Caco-2 (cell line): ENCODE measurements at regions not wholly inside any gene's neighbourhood (a gene's known extent, or its start where the extent isn't known, plus 50 kb on each side); places are given as distances from the start of the nearest gene placed in this dataset.

ENCODE experiments used
- BruUV-seq: library from RNA; stranded (reverse); fragments of 400-500 nt; replicated peaks from 2 replicates; lab custom pipeline; 2021; lab: Mats Ljungman, UMichigan
- CTCF ChIA-PET: fragments of 300-600 bp; sonication (Branson Sonifier 250); formaldehyde crosslinking; loops from one replicate; lab custom pipeline; 2022; ENCODE audit warnings: antibody characterized with exemption; lab: Charles Lee
- POLR2A ChIA-PET: fragments of 300-600 bp; sonication (Branson Sonifier 250); formaldehyde crosslinking; loops from one replicate; lab custom pipeline; 2022; ENCODE audit warnings: antibody characterized with exemption; lab: Charles Lee
- DNase-seq, 2 experiments: peaks; one replicate each; pipeline versions ENCODE4 v3.0.0 to v3.0.0-alpha.2; 2020 to 2022
- H3K27me3 ChIP-seq: replicated peaks from 2 replicates; pipeline ENCODE4 v1.6.0; 2011; ENCODE audit warnings: low read length; ENCODE audit not compliant: control insufficient read depth, insufficient read depth
- H3K36me3 ChIP-seq: 2 replicates; pipeline ENCODE4 v1.5.1; 2011; ENCODE audit warnings: low read length; ENCODE audit not compliant: control insufficient read depth, insufficient read depth
- H3K4me1 ChIP-seq: fragments of 250-450 bp; sonication (Bioruptor Pico); 2 replicates; pipeline ENCODE4 v1.5.1; 2020; ENCODE audit warnings: mild to moderate bottlenecking
- H3K4me3 ChIP-seq: 2 replicates; pipeline ENCODE4 v1.5.1; 2011; ENCODE audit warnings: low read depth, mild to moderate bottlenecking, control low read depth, low read length
- H3K9me3 ChIP-seq: fragments of 250-450 bp; sonication (Bioruptor Pico); 2 replicates; pipeline ENCODE4 v1.5.1; 2020; ENCODE audit warnings: mild to moderate bottlenecking, moderate library complexity
- H3K27ac Mint-ChIP-seq: one replicate; pipeline ENCODE4 v1.8.0; 2022; ENCODE audit warnings: mixed read lengths; ENCODE audit not compliant: unreplicated experiment
- H3K27me3 Mint-ChIP-seq: one replicate; pipeline ENCODE4 v1.8.0; 2022; ENCODE audit warnings: mixed read lengths; ENCODE audit not compliant: insufficient read depth, unreplicated experiment
- H3K36me3 Mint-ChIP-seq: one replicate; pipeline ENCODE4 v1.8.0; 2022; ENCODE audit warnings: mild to moderate bottlenecking, mixed read lengths; ENCODE audit not compliant: insufficient read depth, unreplicated experiment
- H3K4me1 Mint-ChIP-seq: one replicate; pipeline ENCODE4 v1.8.0; 2022; ENCODE audit warnings: low read depth, mixed read lengths; ENCODE audit not compliant: unreplicated experiment
- H3K4me3 Mint-ChIP-seq: one replicate; pipeline ENCODE4 v1.8.0; 2022; ENCODE audit warnings: mild to moderate bottlenecking, moderate library complexity, mixed read lengths; ENCODE audit not compliant: unreplicated experiment
- H3K9me3 Mint-ChIP-seq: one replicate; pipeline ENCODE4 v1.8.0; 2022; ENCODE audit warnings: mixed read lengths; ENCODE audit not compliant: unreplicated experiment
- intact Hi-C: fragments of 100-400 bp; cut with micrococcal nuclease; formaldehyde crosslinking; loops from one replicate; pipeline ENCODE4 v1.10.0; 2022; ENCODE audit not compliant: unreplicated experiment
- TF ChIP-seq, protein P1 (sequence below), 2 experiments: fragments of 200-600 bp in 1 of 2; IDR thresholded peaks; 1 replicate in 1 of 2; 2 replicates in 1 of 2; pipeline versions ENCODE4 v1.5.1 to v1.8.0; 2011 to 2022; ENCODE audit warnings: antibody characterized with exemption in 1 of 2, control low read depth in 1 of 2, inconsistent platforms in 1 of 2, low read depth in 1 of 2, low read length in 1 of 2, mild to moderate bottlenecking in 1 of 2, moderate library complexity in 1 of 2; ENCODE audit not compliant: insufficient read depth in 1 of 2, severe bottlenecking in 1 of 2, unreplicated experiment in 1 of 2

DNA sequence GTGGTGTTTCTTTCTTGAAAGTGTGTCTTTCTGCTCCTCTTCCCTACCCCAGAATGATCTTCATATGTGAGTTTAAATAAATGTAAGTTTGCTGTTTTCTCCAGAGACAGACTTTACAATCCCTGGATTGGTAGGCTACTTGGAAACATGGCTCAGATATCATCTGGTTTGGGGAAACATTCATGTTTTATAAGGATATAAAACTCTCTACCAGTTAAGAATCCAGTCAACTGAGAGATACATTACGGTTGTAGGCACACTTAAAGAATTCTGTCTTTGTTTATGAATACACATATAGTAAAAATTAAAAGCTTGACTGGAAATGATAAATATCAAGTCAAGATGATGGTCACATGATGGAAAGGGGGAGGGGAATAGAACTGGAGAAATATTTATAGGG, 739.3 kb downstream of the SLC4A3 start:
- no peaks in the 10 kb centered on the region; the same call in 1 of the 2 replicates for H3K9me3 ChIP-seq
- no peaks in the 10 kb centered on the region for H3K36me3 ChIP-seq
- BruUV-seq: no TSS peak
- no peaks in the 10 kb centered on the region for H3K9me3 Mint-ChIP-seq
- intact Hi-C loops: no loop called here
- no peaks in the 10 kb centered on the region for H3K27me3 Mint-ChIP-seq
- no peaks in the 10 kb centered on the region for H3K4me1 ChIP-seq
- TF ChIP-seq, protein P1, sequence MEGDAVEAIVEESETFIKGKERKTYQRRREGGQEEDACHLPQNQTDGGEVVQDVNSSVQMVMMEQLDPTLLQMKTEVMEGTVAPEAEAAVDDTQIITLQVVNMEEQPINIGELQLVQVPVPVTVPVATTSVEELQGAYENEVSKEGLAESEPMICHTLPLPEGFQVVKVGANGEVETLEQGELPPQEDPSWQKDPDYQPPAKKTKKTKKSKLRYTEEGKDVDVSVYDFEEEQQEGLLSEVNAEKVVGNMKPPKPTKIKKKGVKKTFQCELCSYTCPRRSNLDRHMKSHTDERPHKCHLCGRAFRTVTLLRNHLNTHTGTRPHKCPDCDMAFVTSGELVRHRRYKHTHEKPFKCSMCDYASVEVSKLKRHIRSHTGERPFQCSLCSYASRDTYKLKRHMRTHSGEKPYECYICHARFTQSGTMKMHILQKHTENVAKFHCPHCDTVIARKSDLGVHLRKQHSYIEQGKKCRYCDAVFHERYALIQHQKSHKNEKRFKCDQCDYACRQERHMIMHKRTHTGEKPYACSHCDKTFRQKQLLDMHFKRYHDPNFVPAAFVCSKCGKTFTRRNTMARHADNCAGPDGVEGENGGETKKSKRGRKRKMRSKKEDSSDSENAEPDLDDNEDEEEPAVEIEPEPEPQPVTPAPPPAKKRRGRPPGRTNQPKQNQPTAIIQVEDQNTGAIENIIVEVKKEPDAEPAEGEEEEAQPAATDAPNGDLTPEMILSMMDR (IDR thresholded peaks at IDR 0.05; ENCODE audit: insufficient read depth in 1 of 2, low read depth in 1 of 2, low read length in 1 of 2, severe bottlenecking in 1 of 2, unreplicated experiment in 1 of 2): no peak
- no peaks in the 10 kb centered on the region for H3K36me3 Mint-ChIP-seq
- no peaks in the 10 kb centered on the region for H3K4me1 Mint-ChIP-seq
- no peak for DNase-seq
- ChIA-PET CTCF (no interaction called here), POLR2A (no interaction called here)
- no peaks in the 10 kb centered on the region for H3K27me3 ChIP-seq
- H3K4me3 ChIP-seq: no peak overlapping the region
- no peak overlapping the region for H3K4me3 Mint-ChIP-seq
- no peak overlapping the region for H3K27ac Mint-ChIP-seq

DNA sequence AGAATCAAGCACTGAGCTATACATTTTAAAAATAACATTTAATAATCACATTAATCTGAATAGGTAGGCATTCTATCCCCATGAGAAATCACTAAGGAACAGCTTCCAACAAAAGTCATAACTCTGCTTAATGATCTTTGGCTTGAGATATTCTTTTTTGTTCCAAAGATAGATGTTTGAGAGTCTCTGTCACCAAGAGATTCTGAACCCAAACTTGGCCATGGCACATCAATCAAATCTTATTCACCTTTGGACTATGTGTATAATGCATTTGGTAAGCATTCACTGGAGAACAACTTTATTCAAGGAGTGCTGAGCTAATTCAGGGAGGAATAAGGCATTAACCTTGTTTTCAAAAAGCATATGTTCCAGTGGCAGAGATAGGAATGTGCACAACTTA, 743.3 kb downstream of the SLC4A3 start:
- intact Hi-C loops: no loop called here
- peaks cover 3% of the 10 kb centered on the region for H3K27me3 Mint-ChIP-seq
- Histone ChIP-seq H3K27me3 (no peaks in the 10 kb centered on the region), H3K4me1 (no peaks in the 10 kb centered on the region), H3K4me3 (no peak overlapping the region), H3K9me3 (no peaks in the 10 kb centered on the region), H3K36me3 (no peaks in the 10 kb centered on the region)
- no peak overlapping the region for H3K4me3 Mint-ChIP-seq
- ChIA-PET CTCF (interaction anchor here (0.5 kb wide), 1 partner anchor 691 kb away, joined by 5 read pairs; no protein-coding TSS in a partner anchor), POLR2A (no interaction called here)
- no peaks in the 10 kb centered on the region for H3K4me1 Mint-ChIP-seq
- no TSS peak for BruUV-seq
- H3K36me3 Mint-ChIP-seq: no peaks in the 10 kb centered on the region
- no peak for DNase-seq
- no peak overlapping the region for H3K27ac Mint-ChIP-seq
- TF ChIP-seq, protein P1 (IDR thresholded peaks at IDR 0.05; ENCODE audit: insufficient read depth in 1 of 2, low read depth in 1 of 2, low read length in 1 of 2, severe bottlenecking in 1 of 2, unreplicated experiment in 1 of 2): no peak
- H3K9me3 Mint-ChIP-seq: no peaks in the 10 kb centered on the region

DNA sequence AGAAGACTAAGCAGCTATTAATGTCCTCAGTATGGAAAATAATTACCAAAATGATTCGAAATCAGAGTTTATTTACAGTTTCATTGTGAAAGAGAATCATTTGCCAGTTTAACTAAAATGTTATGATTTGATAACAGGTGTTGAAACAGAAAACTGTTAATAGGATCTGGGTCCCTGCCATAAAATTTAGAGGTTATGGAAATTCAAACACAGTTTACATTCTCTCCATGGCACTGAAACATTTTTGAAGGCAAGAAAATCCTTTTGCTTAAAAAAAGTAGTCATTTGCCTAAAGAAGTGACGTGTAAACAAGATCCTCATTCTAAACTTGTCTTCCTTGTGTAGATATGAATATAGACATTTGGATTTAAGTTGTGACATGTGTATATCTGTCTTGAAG, 743.8 kb downstream of the SLC4A3 start:
- peaks cover 4% of the 10 kb centered on the region for H3K27me3 Mint-ChIP-seq
- H3K36me3 ChIP-seq: no peaks in the 10 kb centered on the region
- H3K4me1 ChIP-seq: no peaks in the 10 kb centered on the region
- no peaks in the 10 kb centered on the region for H3K4me1 Mint-ChIP-seq
- intact Hi-C loops: no loop called here
- H3K27me3 ChIP-seq: no peaks in the 10 kb centered on the region
- POLR2A ChIA-PET: no interaction called here
- no peak overlapping the region for H3K4me3 ChIP-seq
- no peaks in the 10 kb centered on the region for H3K36me3 Mint-ChIP-seq
- H3K9me3 ChIP-seq: no peaks in the 10 kb centered on the region
- H3K27ac Mint-ChIP-seq: no peak overlapping the region
- TF ChIP-seq, protein P1 (IDR thresholded peaks at IDR 0.05; ENCODE audit: insufficient read depth in 1 of 2, low read depth in 1 of 2, low read length in 1 of 2, severe bottlenecking in 1 of 2, unreplicated experiment in 1 of 2): no peak
- H3K9me3 Mint-ChIP-seq: no peaks in the 10 kb centered on the region
- no peak for DNase-seq
- BruUV-seq: no TSS peak
- H3K4me3 Mint-ChIP-seq: no peak overlapping the region
- CTCF ChIA-PET: no interaction called here
